HG03280 (cell line): ENCODE measurements at regions not wholly inside any gene's neighbourhood (a gene's known extent, or its start where the extent isn't known, plus 50 kb on each side); places are given as distances from the start of the nearest gene placed in this dataset.
"Not testable (repeated sequence)": the region's sequence is repeated elsewhere in the genome, so short reads cannot be mapped to it uniquely, and the experiment has no call there.

Experiments used
- ATAC-seq: cut with Tn5 transposase; IDR thresholded peaks from one replicate; pipeline ENCODE4 v1.9.1; 2021; ENCODE audit warnings: mild to moderate bottlenecking, moderate library complexity; ENCODE audit not compliant: unreplicated experiment

- ATAC-seq = no peak
Measured at GRCh38 chr5:60131504-60131903, 238.0 kb upstream of the PDE4D start.

GRCh38 chr5:60125636-60126035 is 232.1 kb upstream of the PDE4D start:
- ATAC-seq = no peak

GRCh38 chr5:60102961-60103693 is 209.6 kb upstream of the PDE4D start:
- ATAC-seq = no peak

- no peak for ATAC-seq
Measured at GRCh38 chr5:60101573-60101972, 208.0 kb upstream of the PDE4D start.

- no peak for ATAC-seq
Measured at GRCh38 chr5:60092671-60093422, 199.3 kb upstream of the PDE4D start.

- ATAC-seq = no peak
Measured at GRCh38 chr5:60086583-60086982, 193.1 kb upstream of the PDE4D start.

GRCh38 chr5:60084226-60084625 is 190.7 kb upstream of the PDE4D start:
- ATAC-seq = no peak

- no peak for ATAC-seq
Measured at GRCh38 chr5:60077292-60077691, 183.8 kb upstream of the PDE4D start.

- no peak for ATAC-seq
Measured at GRCh38 chr5:60076746-60077145, 183.2 kb upstream of the PDE4D start.

- ATAC-seq = no peak
Measured at GRCh38 chr5:60066502-60066901, 173.0 kb upstream of the PDE4D start.

- no peak for ATAC-seq
Measured at GRCh38 chr5:60060389-60060788, 166.9 kb upstream of the PDE4D start.

GRCh38 chr5:60056191-60056590 is 162.7 kb upstream of the PDE4D start:
- no peak for ATAC-seq

- no peak for ATAC-seq
Measured at GRCh38 chr5:60055168-60055567, 161.6 kb upstream of the PDE4D start.

GRCh38 chr5:60041996-60042664 is 148.6 kb upstream of the PDE4D start:
- ATAC-seq = not testable (repeated sequence)

- not testable (repeated sequence) for ATAC-seq
Measured at GRCh38 chr5:60041508-60041907, 148.0 kb upstream of the PDE4D start.

GRCh38 chr5:60036192-60036938 is 142.8 kb upstream of the PDE4D start:
- ATAC-seq = no peak

GRCh38 chr5:60026161-60026560 is 132.6 kb upstream of the PDE4D start:
- no peak for ATAC-seq

GRCh38 chr5:60024104-60024503 is 130.6 kb upstream of the PDE4D start:
- ATAC-seq = no peak

GRCh38 chr5:60023255-60023654 is 129.7 kb upstream of the PDE4D start:
- no peak for ATAC-seq

GRCh38 chr5:60020457-60020856 is 126.9 kb upstream of the PDE4D start:
- no peak for ATAC-seq

- ATAC-seq = not testable (repeated sequence)
Measured at GRCh38 chr5:60018960-60019359, 125.4 kb upstream of the PDE4D start.
